Duodenal mucosa (tissue), 2 donors: ENCODE measurements at regions not wholly inside any gene's neighbourhood (a gene's known extent, or its start where the extent isn't known, plus 50 kb on each side); places are given as distances from the start of the nearest gene placed in this dataset.

Source experiments
- H3K27ac ChIP-seq: one replicate; pipeline ENCODE4 v1.7.0; 2013; ENCODE audit warnings: low read depth, low read length
- H3K27me3 ChIP-seq, 2 donors: one replicate each; pipeline ENCODE4 v1.7.0; 2013; ENCODE audit warnings: low read length in 2 of 2, control low read depth in 1 of 2; ENCODE audit not compliant: insufficient read depth in 2 of 2, control insufficient read depth in 1 of 2
- H3K36me3 ChIP-seq, 2 donors: one replicate each; pipeline ENCODE4 v1.7.0; 2013; ENCODE audit warnings: low read length in 2 of 2, control low read depth in 1 of 2; ENCODE audit not compliant: insufficient read depth in 2 of 2, control insufficient read depth in 1 of 2
- H3K4me1 ChIP-seq, 2 donors: one replicate each; pipeline ENCODE4 v1.7.0; 2013; ENCODE audit warnings: low read length in 2 of 2, control low read depth in 1 of 2; ENCODE audit not compliant: insufficient read depth in 2 of 2, control insufficient read depth in 1 of 2
- H3K4me3 ChIP-seq, 2 donors: one replicate each; pipeline ENCODE4 v1.7.0; 2013; ENCODE audit warnings: low read length in 2 of 2, low read depth in 1 of 2
- H3K9ac ChIP-seq, 2 donors: one replicate each; pipeline ENCODE4 v1.7.0; 2013; ENCODE audit warnings: low read length in 2 of 2, low read depth in 1 of 2
- H3K9me3 ChIP-seq, 2 donors: one replicate each; pipeline ENCODE4 v1.7.0; 2013; ENCODE audit warnings: low read length in 2 of 2, control low read depth in 1 of 2; ENCODE audit not compliant: control insufficient read depth in 1 of 2

DNA sequence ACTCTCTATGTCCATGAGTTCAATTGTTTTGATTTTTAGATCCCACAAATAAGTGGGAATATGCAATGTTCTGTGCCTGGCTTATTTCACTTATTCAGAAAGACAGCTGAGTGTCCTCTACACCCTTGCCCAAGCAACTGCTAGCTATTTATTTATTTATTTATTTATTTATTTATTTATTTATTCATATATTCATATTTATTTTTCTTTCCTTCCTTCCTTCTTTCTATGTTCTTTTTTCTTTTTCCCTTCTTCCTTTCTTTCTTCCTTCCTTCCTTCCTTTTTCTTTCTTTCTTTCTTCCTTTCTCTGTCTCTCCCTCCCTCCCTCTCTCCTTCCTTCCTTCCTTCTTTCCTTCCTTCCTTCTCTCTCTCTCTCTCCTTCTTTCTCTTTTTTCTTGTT, 563.4 kb downstream of the BCL11B start:
- H3K4me3 ChIP-seq = no peak overlapping the region
- no peak overlapping the region for H3K27ac ChIP-seq
- no peaks in the 10 kb centered on the region for H3K4me1 ChIP-seq
- no peaks in the 10 kb centered on the region for H3K27me3 ChIP-seq
- H3K36me3 ChIP-seq = no peaks in the 10 kb centered on the region
- no peaks in the 10 kb centered on the region for H3K9me3 ChIP-seq
- no peak overlapping the region for H3K9ac ChIP-seq

DNA sequence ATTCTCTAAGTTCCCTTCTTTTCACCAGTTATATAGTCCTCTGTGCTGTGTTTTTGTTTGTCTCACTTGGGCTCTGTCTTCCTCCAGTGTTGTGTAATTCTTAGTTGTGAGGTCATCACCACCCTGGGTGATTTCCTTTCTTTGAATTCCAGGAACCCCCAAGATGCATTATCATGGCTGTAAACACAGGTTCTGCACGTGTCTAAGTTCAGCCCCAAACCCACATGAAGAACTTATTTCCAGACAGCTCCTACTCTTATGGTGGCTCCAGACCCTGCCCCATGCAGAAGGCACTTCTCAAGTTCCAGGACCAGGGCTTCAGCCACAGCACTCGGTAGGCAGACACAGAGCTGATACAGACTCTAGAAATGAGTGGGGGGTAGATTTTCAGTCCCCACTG, 560.5 kb downstream of the BCL11B start:
- H3K36me3 ChIP-seq = no peaks in the 10 kb centered on the region
- no peak overlapping the region for H3K27ac ChIP-seq
- H3K4me3 ChIP-seq = no peak overlapping the region
- H3K4me1 ChIP-seq = no peaks in the 10 kb centered on the region
- H3K27me3 ChIP-seq = no peaks in the 10 kb centered on the region
- no peak overlapping the region for H3K9ac ChIP-seq
- no peaks in the 10 kb centered on the region for H3K9me3 ChIP-seq

DNA sequence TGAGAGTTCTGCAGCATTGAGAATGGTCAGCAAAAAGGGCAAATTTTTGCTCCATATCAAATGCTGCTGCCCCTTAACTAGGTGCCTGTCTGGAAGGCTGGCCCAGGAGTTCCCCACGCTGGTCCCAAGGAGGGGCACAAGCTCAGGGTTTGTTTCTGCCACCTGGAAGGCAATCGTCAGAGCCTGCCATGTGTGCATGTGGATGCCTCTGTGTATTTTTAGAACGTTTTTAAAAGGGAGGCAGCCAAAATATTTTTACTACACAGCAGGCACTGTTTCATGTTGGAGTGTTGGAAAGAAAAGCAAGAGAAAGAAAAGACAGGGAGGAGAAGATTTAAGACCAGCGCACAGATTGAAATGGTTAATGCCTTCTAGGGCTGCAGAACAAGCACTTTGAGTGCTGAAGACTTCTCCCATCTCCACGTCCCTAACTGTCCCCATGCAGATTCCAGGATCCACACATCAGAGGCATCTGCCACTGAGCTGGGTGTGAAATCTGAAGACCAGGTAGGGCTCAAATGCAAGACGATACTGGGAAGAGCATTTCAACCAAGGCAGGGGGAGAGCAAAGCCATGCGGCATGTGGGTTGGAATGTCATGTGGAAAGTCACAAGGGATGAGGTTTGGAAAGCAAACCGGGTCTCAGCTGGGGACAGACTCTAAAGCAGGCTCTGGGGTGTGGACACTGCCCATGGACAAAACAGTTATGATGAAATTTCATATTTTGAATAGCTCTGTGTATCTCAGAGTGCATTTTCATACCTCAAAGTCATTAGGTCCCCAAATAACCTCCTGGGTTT, 557.2 kb downstream of the BCL11B start:
- Histone ChIP-seq H3K27ac (no peak overlapping the region), H3K4me3 (no peak overlapping the region), H3K27me3 (peaks cover 0 to 6% of the 10 kb centered on the region in 2 donors), H3K4me1 (no peaks in the 10 kb centered on the region), H3K9ac (no peak overlapping the region), H3K36me3 (no peaks in the 10 kb centered on the region), H3K9me3 (no peaks in the 10 kb centered on the region)

DNA sequence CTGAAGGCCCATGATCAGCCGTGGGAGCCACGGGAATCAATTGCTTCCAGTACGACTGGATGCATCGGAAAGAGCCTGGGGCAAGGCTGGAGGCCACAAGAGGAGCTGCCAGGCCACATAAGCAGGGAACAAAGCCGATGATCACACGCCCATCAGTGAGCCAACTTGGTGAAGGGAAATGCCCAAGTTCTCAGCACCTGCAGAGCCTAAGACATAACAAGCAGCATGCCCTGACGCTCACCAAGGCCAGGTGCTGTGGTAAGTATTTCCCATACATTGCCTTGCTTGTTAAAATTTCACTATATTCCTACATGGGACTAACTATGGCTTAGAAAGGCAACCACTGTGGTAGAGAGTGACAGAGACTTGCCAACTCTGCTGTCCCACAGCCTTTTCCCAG, 555.9 kb downstream of the BCL11B start:
- no peak overlapping the region for H3K9ac ChIP-seq
- H3K4me3 ChIP-seq = no peak overlapping the region
- no peaks in the 10 kb centered on the region for H3K9me3 ChIP-seq
- H3K36me3 ChIP-seq = no peaks in the 10 kb centered on the region
- no peak overlapping the region for H3K27ac ChIP-seq
- H3K4me1 ChIP-seq = no peaks in the 10 kb centered on the region
- peaks cover 0 to 6% of the 10 kb centered on the region in 2 donors for H3K27me3 ChIP-seq

DNA sequence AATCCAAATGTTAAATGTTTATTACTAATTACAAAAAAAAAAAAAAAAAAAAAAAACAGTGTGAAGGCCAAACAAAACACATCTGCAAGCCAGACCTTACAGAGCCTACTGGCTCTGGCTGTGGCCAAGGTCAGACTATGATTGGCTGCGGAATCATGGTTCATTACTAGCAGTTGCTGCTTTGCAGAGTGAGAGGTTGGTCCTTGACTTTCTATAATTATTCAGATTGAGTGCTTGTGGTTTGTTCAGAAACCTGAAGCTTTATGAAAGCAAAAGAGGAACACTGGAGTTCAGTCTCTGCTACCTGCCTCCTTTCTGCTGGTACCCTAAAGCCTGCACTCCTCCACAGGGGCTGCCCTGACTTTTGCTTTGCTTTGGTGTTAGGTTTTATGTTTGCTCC, 550.9 kb downstream of the BCL11B start:
- no peak overlapping the region for H3K9ac ChIP-seq
- H3K4me1 ChIP-seq = no peaks in the 10 kb centered on the region

DNA sequence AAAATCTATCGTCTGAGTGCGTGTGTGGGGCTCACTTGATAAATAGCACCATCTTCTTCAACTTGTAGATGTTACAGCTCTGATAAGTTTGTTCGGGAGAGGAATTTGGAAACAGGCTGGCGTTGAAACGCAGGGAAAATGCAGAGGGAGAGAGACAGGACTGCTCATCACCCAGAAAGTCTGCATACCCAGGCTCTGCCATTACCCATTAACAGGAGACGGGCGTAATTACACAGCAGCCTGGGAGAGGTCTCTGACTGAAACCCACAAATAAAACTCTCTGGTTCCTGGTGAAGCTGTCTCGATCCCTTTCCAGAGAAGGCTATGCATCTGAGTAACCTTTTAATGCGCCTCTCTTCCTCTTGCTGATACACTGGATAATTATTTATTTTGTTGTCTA, 547.3 kb downstream of the BCL11B start:
- Histone ChIP-seq H3K4me1 (no peaks in the 10 kb centered on the region), H3K9me3 (no peaks in the 10 kb centered on the region), H3K9ac (no peak overlapping the region), H3K4me3 (no peak overlapping the region), H3K36me3 (no peaks in the 10 kb centered on the region), H3K27me3 (no peaks in the 10 kb centered on the region), H3K27ac (no peak overlapping the region)

More for the DNA sequence above, 550.9 kb downstream of the BCL11B start:
- no peaks in the 10 kb centered on the region for H3K9me3 ChIP-seq
- no peaks in the 10 kb centered on the region for H3K36me3 ChIP-seq
- H3K4me3 ChIP-seq = no peak overlapping the region
- no peak overlapping the region for H3K27ac ChIP-seq
- peaks cover 0 to 6% of the 10 kb centered on the region in 2 donors for H3K27me3 ChIP-seq

DNA sequence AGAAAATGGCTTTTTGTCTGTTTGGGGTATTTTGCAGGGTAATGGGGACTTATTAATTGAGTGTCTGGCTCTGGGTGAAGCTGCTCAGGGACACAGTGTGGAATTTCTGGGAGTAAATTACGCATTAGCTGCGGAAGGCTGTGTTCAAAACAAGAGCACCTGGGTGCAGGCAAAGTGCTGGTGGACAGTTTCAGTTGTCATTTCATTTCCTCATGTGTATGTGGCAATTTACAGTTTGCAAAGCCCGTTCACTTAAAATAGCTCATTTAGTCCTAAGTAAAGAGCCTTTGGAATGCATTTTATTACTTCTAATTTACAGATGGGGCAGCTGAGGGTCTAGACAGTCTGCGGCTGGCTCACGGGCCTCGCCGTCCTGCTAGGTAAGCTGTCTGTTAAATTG, 546.8 kb downstream of the BCL11B start:
- Histone ChIP-seq H3K27ac (no peak overlapping the region), H3K9ac (no peak overlapping the region), H3K4me1 (no peaks in the 10 kb centered on the region), H3K4me3 (no peak overlapping the region), H3K36me3 (no peaks in the 10 kb centered on the region), H3K9me3 (no peaks in the 10 kb centered on the region), H3K27me3 (no peaks in the 10 kb centered on the region)

DNA sequence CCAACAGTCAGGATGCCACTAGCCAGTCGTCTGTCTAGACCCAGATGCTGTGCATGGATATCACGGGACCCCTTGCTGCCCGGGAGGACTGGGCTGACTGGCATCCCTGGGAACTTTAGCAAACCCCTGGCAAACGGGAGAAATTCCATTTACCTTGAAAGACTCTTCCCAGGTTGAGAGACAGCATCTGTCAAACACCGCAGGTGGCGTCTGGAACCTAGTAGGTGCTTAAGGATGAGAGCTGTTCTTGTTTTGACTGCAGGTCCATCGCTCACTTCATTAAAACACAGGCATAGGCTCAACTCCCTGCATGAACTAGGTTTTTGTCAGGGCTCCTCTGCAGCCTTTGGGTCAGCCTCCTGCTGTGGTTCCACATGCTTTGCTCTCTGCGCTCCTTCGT, 546.3 kb downstream of the BCL11B start:
- Histone ChIP-seq H3K9me3 (no peaks in the 10 kb centered on the region), H3K27ac (no peak overlapping the region), H3K4me3 (no peak overlapping the region), H3K36me3 (no peaks in the 10 kb centered on the region), H3K27me3 (no peaks in the 10 kb centered on the region), H3K4me1 (no peaks in the 10 kb centered on the region), H3K9ac (no peak overlapping the region)

DNA sequence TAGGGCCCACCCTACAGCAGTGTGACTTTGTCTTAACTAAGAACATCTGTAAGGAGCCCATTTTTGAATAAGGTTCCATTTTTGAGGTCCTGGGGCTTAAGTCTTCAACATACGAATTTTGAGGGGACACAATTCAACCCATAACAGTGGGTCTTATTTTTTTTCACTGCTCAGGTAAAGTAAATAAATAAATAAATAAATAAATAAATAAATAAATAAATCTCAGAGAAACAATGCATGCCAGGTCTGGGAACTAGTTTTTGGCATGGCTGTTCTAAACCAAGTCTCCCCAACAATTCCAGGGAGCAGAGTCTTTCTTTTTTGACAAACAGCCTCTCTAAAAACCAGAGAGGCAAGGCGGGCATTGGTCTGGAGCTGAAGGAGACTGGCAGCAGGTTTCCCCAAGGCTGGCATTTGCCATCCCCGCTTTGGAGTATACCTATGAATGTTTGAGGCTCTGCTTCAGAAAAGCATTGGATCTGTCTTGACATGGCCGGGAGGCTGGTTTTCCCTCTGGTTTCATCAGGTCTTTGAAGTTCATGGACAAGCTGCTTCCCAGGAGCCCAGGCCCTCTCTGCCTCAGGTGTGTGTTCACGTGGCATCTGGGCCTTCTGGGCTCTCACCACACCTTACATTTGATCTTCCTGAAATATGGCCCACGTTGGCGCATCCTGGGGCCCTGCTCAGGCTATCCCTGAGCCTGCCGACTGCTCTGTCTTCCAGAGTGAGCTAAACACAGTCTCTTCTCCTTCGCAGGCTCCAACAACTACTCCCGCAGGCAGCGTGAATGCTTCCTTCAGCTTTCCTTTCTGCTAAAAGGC, 545.2 kb downstream of the BCL11B start:
- Histone ChIP-seq H3K9me3 (no peaks in the 10 kb centered on the region), H3K36me3 (no peaks in the 10 kb centered on the region), H3K4me3 (no peak overlapping the region), H3K27me3 (no peaks in the 10 kb centered on the region), H3K9ac (no peak overlapping the region), H3K27ac (no peak overlapping the region), H3K4me1 (no peaks in the 10 kb centered on the region)

DNA sequence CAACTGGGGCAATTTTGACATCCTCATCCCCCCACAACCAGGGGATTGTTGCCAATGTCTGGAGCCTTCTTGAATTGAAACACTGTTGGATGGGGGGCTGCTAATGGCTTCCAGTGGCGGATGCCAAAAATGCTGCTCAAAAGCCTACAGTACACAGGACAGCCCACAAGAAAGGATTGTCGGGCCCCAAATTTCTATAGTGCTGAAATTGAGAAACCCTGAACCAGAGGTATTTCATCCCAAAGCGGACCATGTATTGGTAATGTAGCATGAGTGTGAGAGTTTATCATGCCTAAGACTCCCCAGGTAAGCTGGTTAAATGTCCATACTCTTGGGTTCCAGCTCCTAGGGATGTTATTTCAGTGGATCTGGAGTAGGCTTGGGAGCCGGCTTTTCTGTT, 544.0 kb downstream of the BCL11B start:
- no peak overlapping the region for H3K4me3 ChIP-seq
- no peaks in the 10 kb centered on the region for H3K36me3 ChIP-seq
- no peaks in the 10 kb centered on the region for H3K27me3 ChIP-seq
- no peaks in the 10 kb centered on the region for H3K4me1 ChIP-seq
- H3K9me3 ChIP-seq = no peaks in the 10 kb centered on the region
- H3K9ac ChIP-seq = no peak overlapping the region
- no peak overlapping the region for H3K27ac ChIP-seq
